Inferior parietal cortex (tissue), 1 donor: ENCODE measurements at regions not wholly inside any gene's neighbourhood (a gene's known extent, or its start where the extent isn't known, plus 50 kb on each side); places are given as distances from the start of the nearest gene placed in this dataset.
"Not testable (repeated sequence)": the region's sequence is repeated elsewhere in the genome, so short reads cannot be mapped to it uniquely, and the experiment has no call there.

Source experiments
- DNase-seq: peaks from one replicate; pipeline ENCODE4 v3.0.0-alpha.2; 2016; ENCODE audit errors: extremely low spot score

DNA sequence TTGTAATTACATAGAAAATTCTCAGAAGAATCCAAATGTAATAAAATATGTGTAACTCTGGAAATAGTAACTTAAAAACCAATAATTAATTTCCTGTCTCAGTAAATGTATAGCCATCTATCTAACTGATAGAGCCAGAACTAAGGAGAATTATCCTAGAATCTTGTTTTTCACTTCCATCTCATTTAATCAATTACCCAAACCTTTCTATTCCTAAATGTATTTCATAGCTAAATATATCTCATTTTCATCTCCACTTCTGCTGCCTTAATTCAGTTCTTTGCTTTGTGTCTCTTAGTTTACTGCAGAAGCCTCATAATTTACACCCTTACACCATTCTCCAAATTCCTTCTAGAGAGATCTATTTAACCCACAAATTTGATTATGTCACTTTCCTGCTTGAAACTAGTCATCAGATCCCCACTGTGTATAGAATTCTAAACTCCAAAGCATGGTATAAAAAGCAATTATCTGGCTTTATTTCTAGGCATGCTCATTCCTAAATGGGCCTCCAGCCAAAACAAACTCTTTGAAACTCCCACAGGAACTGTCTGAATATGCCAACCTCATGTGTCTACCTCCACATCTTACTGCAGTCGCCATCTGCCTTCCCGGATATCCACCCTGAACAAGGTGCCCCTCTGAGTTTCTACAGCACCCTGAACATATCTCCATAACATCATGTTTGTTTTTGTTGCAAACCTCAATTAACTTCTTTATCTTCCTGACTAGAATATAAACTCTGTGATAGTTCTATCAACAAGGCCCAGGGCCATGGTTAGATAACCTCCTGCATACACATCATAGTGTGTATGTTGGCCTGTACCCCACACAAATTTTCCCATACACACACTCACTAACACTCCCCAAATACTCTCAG, 70.5 kb upstream of the ADTRP start:
- DNase-seq: no peak

- no peak for DNase-seq
Observed at GRCh38 chr6:11848346-11848651, 69.7 kb upstream of the ADTRP start.

GRCh38 chr6:11847515-11848345, 69.1 kb upstream of the ADTRP start:
- no peak for DNase-seq

- not testable (repeated sequence) for DNase-seq
Observed at GRCh38 chr6:11847068-11847467, 68.5 kb upstream of the ADTRP start.

DNA sequence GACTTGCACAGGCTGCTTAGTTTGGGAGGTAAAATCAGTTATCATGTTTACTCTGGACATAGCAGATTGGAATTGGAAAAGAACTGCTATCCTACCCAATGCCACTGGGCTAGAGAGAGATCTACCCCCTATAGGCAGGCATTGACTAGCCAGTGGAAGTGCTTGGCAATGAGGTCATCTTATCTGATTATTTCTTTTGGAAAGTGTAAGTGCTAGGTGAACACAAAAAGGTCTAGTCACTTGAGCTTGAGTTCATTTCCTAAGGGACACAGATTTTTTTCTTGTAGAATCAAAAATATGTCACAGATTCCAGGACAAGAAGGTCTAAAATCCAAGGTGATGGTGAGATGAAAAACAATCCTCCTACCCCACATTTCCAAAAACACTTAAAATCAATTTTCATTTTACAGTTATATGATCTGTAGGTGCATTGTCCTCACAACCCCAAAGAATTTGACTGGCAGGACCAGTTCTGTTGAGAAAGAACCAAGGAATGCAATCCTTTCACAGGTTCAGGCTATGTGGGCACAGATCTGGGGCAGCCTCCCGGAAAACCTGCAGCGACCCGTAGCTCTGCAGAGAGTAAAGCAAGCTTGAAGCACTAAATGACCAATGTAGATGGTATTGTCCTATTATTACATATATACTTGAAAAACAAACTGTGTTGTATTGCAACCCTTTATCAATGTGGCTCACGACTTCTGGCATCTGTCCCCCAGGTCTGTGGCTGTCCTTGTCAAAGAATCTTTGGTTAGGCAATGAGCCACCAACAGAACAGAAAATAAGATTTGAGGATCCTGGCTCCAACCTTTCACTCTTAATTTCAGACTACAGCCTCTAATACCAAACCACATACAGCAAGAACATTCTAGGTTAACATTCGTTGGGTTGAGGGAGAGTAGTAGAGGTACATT, 67.3 kb upstream of the ADTRP start:
- no peak for DNase-seq

GRCh38 chr6:11842795-11843194, 64.2 kb upstream of the ADTRP start:
- not testable (repeated sequence) for DNase-seq

DNA sequence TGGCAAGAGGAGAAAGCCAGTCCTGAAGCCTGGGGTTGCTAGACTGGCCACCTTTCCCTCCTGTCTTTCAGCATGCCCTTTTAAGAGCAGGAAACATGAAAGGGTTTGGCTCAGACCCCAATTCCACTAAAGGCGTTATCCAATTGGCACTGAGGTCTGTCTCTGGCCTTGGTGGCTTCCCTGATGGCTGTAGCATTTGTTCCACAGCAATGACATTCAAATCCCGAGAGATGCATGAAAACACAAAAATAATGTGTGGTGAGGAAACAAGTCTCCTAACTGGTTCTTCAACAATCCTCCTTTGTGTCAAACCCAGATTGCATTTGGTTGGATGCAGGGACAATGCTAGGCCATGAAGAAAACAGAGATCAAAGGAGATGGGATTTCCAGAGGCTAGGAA, 56.5 kb upstream of the ADTRP start:
- no peak for DNase-seq

- no peak for DNase-seq
Observed at GRCh38 chr6:11833626-11834592, 55.3 kb upstream of the ADTRP start.

- no peak for DNase-seq
Observed at GRCh38 chr6:11831653-11832052, 53.0 kb upstream of the ADTRP start.

DNA sequence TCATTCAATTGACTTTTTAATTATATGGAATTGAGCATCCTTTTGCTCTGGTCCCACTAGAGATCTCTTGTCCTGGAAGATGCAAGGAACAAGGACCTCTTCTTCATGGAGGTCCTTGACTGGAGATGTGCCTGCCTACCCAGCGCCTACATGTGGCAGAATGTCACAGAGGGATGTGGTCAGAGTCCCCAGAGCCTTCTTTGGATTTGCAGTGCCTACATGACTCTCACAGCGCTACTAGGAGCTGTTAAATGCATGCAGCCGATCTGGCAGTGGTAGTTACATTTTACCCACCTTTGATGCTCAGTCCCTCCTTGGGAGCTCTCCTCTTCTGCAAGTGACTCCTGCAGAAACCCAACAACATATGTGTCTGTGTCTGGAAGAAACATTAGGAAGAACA, 51.9 kb upstream of the ADTRP start:
- no peak for DNase-seq

DNA sequence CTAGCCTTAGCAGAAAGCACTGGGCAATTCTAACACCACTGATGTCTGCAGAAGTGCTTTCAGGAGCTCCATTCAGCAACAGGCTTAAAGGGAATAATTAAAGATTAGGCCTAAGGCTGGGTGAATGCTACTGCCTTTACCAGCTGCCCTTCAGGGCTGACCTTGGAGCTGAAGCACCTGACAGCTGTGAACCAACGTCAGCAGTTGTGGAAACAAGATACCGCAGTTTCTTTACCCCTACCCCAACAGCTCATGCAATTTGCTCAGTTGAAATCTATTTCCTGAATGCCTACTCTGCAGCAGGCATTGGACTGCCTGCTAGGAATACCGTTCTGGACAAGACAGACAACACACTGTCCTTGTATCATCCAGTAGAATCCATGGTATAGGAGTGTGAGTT, 51.5 kb upstream of the ADTRP start:
- DNase-seq: no peak

GRCh38 chr6:11828262-11828870, 49.8 kb upstream of the ADTRP start:
- no peak for DNase-seq
